ENCODE measurements at regions not wholly inside any gene's neighbourhood (a gene's known extent, or its start where the extent isn't known, plus 50 kb on each side); places are given as distances from the start of the nearest gene placed in this dataset.
"Not testable (repeated sequence)": the region's sequence is repeated elsewhere in the genome, so short reads cannot be mapped to it uniquely, and the experiment has no call there.

GRCh38 chr3:164380156-164380555 lies 698.1 kb downstream of the SI start:
- DNase-seq (ENCODE audit: low read depth, low spot score): no peak

GRCh38 chr3:164377466-164377865 lies 700.8 kb downstream of the SI start:
- DNase-seq (ENCODE audit: low read depth, low spot score): no peak

- no peak for DNase-seq (ENCODE audit: low read depth, low spot score)
Measured at GRCh38 chr3:164375995-164376394, 702.3 kb downstream of the SI start.

GRCh38 chr3:164375538-164375937 lies 702.8 kb downstream of the SI start:
- DNase-seq (ENCODE audit: low read depth, low spot score): no peak

- DNase-seq (ENCODE audit: low read depth, low spot score): no peak
Measured at GRCh38 chr3:164371681-164372080, 706.6 kb downstream of the SI start.

GRCh38 chr3:164370970-164371369 lies 707.3 kb downstream of the SI start:
- DNase-seq (ENCODE audit: low read depth, low spot score): no peak

- DNase-seq (ENCODE audit: low read depth, low spot score): no peak
Measured at GRCh38 chr3:164365242-164365641, 713.1 kb downstream of the SI start.

- no peak for DNase-seq (ENCODE audit: low read depth, low spot score)
Measured at GRCh38 chr3:164364111-164364510, 714.2 kb downstream of the SI start.

GRCh38 chr3:164360738-164361406 lies 717.4 kb downstream of the SI start:
- DNase-seq (ENCODE audit: low read depth, low spot score): no peak

GRCh38 chr3:164360078-164360578 lies 718.2 kb downstream of the SI start:
- no peak for DNase-seq (ENCODE audit: low read depth, low spot score)

- DNase-seq (ENCODE audit: low read depth, low spot score): no peak
Measured at GRCh38 chr3:164352991-164353390, 725.3 kb downstream of the SI start.

- DNase-seq (ENCODE audit: low read depth, low spot score): no peak
Measured at GRCh38 chr3:164351131-164351530, 727.2 kb downstream of the SI start.

GRCh38 chr3:164342206-164342605 lies 736.1 kb downstream of the SI start:
- DNase-seq (ENCODE audit: low read depth, low spot score): not testable (repeated sequence)

- DNase-seq (ENCODE audit: low read depth, low spot score): no peak
Measured at GRCh38 chr3:164341086-164341485, 737.2 kb downstream of the SI start.

- no peak for DNase-seq (ENCODE audit: low read depth, low spot score)
Measured at GRCh38 chr3:164340273-164340672, 738.0 kb downstream of the SI start.

GRCh38 chr3:164332831-164333802 lies 745.2 kb downstream of the SI start:
- DNase-seq (ENCODE audit: low read depth, low spot score): peak; percentile 79

- no peak for DNase-seq (ENCODE audit: low read depth, low spot score)
Measured at GRCh38 chr3:164326714-164327113, 751.6 kb downstream of the SI start.

- no peak for DNase-seq (ENCODE audit: low read depth, low spot score)
Measured at GRCh38 chr3:164320962-164321361, 757.3 kb downstream of the SI start.

GRCh38 chr3:164306042-164306441 lies 772.3 kb downstream of the SI start:
- no peak for DNase-seq (ENCODE audit: low read depth, low spot score)

- no peak for DNase-seq (ENCODE audit: low read depth, low spot score)
Measured at GRCh38 chr3:164303894-164304293, 774.4 kb downstream of the SI start.

GRCh38 chr3:164302622-164303021 lies 775.7 kb downstream of the SI start:
- DNase-seq (ENCODE audit: low read depth, low spot score): no peak

GRCh38 chr3:164291486-164291885 lies 786.8 kb downstream of the SI start:
- DNase-seq (ENCODE audit: low read depth, low spot score): not testable (repeated sequence)

GRCh38 chr3:164278550-164278949 lies 799.7 kb downstream of the SI start:
- DNase-seq (ENCODE audit: low read depth, low spot score): no peak
